HCT116 (cell line): ENCODE measurements at regions not wholly inside any gene's neighbourhood (a gene's known extent, or its start where the extent isn't known, plus 50 kb on each side); places are given as distances from the start of the nearest gene placed in this dataset.

Source experiments
- EZH2phosphoT487 ChIP-seq: fragments of 200-600 bp; IDR thresholded peaks from 2 replicates; pipeline ENCODE4 v1.6.1; 2018; ENCODE audit warnings: antibody characterized with exemption, borderline replicate concordance
- POLR2A ChIP-seq: IDR thresholded peaks from 2 replicates; pipeline ENCODE4 v1.7.0; 2011; ENCODE audit warnings: borderline replicate concordance; ENCODE audit not compliant: insufficient read depth, insufficient read length; ENCODE audit errors: extremely low read depth
- POLR2AphosphoS5 ChIP-seq: IDR thresholded peaks from 2 replicates; pipeline ENCODE4 v1.6.1; 2011; ENCODE audit warnings: mild to moderate bottlenecking, low read depth, low read length, moderate library complexity
- YY1 ChIP-seq: IDR thresholded peaks from 2 replicates; pipeline ENCODE4 v1.6.1; 2011; ENCODE audit warnings: low read length, low read depth, moderate library complexity, mild to moderate bottlenecking; ENCODE audit not compliant: insufficient replicate concordance; ENCODE audit errors: extremely low read depth
- TF ChIP-seq, protein P1 (sequence below), 3 experiments: fragments of 200-600 bp in 1 of 3; sonication (generic) in 1 of 3; IDR thresholded peaks in 2 of 3; conservative IDR thresholded peaks in 1 of 3; 2 replicates each; pipeline ENCODE4 v1.5.1; 2012 to 2017; ENCODE audit warnings: low read depth in 2 of 3, low read length in 2 of 3, antibody characterized with exemption in 1 of 3, borderline replicate concordance in 1 of 3, control low read depth in 1 of 3, mild to moderate bottlenecking in 1 of 3, mixed read lengths in 1 of 3, mixed run types in 1 of 3, moderate library complexity in 1 of 3; ENCODE audit not compliant: insufficient read depth in 1 of 3
- TF ChIP-seq, protein P2 (sequence below): IDR thresholded peaks from 2 replicates; pipeline ENCODE4 v1.6.1; 2012; ENCODE audit warnings: low read depth
- TF ChIP-seq, protein P3 (sequence below): IDR thresholded peaks from 2 replicates; pipeline ENCODE4 v1.6.1; 2011; ENCODE audit warnings: mild to moderate bottlenecking, low read length, moderate library complexity; ENCODE audit not compliant: insufficient replicate concordance; ENCODE audit errors: extremely low read depth

DNA sequence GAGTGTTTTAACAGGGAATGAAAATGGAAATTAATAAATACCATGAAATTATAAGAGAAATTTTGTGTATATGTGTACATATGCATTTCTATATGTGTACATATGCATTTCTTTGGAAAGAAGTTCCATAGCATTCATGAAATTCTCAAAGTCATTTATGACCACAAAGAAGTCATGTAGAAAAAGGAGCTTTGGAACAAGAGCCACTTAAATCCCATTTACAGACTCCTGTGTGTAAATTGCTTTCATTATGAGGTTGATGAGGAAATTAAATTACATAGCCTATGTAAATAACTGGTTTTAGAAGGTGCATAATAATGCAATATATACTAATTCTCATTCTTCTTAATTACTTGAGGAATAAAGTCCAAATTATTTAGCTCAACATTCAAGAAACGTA, 450.5 kb upstream of the SYT1 start:
- TF ChIP-seq, protein P1, sequence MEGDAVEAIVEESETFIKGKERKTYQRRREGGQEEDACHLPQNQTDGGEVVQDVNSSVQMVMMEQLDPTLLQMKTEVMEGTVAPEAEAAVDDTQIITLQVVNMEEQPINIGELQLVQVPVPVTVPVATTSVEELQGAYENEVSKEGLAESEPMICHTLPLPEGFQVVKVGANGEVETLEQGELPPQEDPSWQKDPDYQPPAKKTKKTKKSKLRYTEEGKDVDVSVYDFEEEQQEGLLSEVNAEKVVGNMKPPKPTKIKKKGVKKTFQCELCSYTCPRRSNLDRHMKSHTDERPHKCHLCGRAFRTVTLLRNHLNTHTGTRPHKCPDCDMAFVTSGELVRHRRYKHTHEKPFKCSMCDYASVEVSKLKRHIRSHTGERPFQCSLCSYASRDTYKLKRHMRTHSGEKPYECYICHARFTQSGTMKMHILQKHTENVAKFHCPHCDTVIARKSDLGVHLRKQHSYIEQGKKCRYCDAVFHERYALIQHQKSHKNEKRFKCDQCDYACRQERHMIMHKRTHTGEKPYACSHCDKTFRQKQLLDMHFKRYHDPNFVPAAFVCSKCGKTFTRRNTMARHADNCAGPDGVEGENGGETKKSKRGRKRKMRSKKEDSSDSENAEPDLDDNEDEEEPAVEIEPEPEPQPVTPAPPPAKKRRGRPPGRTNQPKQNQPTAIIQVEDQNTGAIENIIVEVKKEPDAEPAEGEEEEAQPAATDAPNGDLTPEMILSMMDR (IDR thresholded peaks at IDR 0.05 in 2 of 3, conservative IDR thresholded peaks at IDR 0.05 in 1 of 3; ENCODE audit: borderline replicate concordance in 1 of 3, insufficient read depth in 1 of 3, low read depth in 2 of 3, low read length in 2 of 3) = no peak
- TF ChIP-seq, protein P2, sequence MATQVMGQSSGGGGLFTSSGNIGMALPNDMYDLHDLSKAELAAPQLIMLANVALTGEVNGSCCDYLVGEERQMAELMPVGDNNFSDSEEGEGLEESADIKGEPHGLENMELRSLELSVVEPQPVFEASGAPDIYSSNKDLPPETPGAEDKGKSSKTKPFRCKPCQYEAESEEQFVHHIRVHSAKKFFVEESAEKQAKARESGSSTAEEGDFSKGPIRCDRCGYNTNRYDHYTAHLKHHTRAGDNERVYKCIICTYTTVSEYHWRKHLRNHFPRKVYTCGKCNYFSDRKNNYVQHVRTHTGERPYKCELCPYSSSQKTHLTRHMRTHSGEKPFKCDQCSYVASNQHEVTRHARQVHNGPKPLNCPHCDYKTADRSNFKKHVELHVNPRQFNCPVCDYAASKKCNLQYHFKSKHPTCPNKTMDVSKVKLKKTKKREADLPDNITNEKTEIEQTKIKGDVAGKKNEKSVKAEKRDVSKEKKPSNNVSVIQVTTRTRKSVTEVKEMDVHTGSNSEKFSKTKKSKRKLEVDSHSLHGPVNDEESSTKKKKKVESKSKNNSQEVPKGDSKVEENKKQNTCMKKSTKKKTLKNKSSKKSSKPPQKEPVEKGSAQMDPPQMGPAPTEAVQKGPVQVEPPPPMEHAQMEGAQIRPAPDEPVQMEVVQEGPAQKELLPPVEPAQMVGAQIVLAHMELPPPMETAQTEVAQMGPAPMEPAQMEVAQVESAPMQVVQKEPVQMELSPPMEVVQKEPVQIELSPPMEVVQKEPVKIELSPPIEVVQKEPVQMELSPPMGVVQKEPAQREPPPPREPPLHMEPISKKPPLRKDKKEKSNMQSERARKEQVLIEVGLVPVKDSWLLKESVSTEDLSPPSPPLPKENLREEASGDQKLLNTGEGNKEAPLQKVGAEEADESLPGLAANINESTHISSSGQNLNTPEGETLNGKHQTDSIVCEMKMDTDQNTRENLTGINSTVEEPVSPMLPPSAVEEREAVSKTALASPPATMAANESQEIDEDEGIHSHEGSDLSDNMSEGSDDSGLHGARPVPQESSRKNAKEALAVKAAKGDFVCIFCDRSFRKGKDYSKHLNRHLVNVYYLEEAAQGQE = no peak
- TF ChIP-seq POLR2AphosphoS5 (no peak), EZH2phosphoT487 (no peak), POLR2A (no peak), YY1 (no peak)
- TF ChIP-seq, protein P3, sequence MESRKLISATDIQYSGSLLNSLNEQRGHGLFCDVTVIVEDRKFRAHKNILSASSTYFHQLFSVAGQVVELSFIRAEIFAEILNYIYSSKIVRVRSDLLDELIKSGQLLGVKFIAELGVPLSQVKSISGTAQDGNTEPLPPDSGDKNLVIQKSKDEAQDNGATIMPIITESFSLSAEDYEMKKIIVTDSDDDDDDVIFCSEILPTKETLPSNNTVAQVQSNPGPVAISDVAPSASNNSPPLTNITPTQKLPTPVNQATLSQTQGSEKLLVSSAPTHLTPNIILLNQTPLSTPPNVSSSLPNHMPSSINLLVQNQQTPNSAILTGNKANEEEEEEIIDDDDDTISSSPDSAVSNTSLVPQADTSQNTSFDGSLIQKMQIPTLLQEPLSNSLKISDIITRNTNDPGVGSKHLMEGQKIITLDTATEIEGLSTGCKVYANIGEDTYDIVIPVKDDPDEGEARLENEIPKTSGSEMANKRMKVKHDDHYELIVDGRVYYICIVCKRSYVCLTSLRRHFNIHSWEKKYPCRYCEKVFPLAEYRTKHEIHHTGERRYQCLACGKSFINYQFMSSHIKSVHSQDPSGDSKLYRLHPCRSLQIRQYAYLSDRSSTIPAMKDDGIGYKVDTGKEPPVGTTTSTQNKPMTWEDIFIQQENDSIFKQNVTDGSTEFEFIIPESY = no peak
